ENCODE measurements at regions not wholly inside any gene's neighbourhood (a gene's known extent, or its start where the extent isn't known, plus 50 kb on each side); places are given as distances from the start of the nearest gene placed in this dataset.
"Not testable (repeated sequence)": the region's sequence is repeated elsewhere in the genome, so short reads cannot be mapped to it uniquely, and the experiment has no call there.

GRCh38 chr2:136282251-136282650 lies 164.3 kb upstream of the CXCR4 start:
- no peak for DNase-seq (ENCODE audit: low spot score)

- no peak for DNase-seq (ENCODE audit: low spot score)
Observed at GRCh38 chr2:136281281-136282114, 163.5 kb upstream of the CXCR4 start.

- not testable (repeated sequence) for DNase-seq (ENCODE audit: low spot score)
Observed at GRCh38 chr2:136266346-136266745, 148.4 kb upstream of the CXCR4 start.

- no peak for DNase-seq (ENCODE audit: low spot score)
Observed at GRCh38 chr2:136259551-136259950, 141.6 kb upstream of the CXCR4 start.

GRCh38 chr2:136257893-136258292 lies 139.9 kb upstream of the CXCR4 start:
- no peak for DNase-seq (ENCODE audit: low spot score)

GRCh38 chr2:136255648-136256461 lies 137.9 kb upstream of the CXCR4 start:
- no peak for DNase-seq (ENCODE audit: low spot score)

- DNase-seq (ENCODE audit: low spot score) = no peak
Observed at GRCh38 chr2:136255127-136255526, 137.2 kb upstream of the CXCR4 start.

GRCh38 chr2:136254681-136255080 lies 136.7 kb upstream of the CXCR4 start:
- DNase-seq (ENCODE audit: low spot score) = no peak

- no peak for DNase-seq (ENCODE audit: low spot score)
Observed at GRCh38 chr2:136253288-136254004, 135.5 kb upstream of the CXCR4 start.

GRCh38 chr2:136251885-136252585 lies 134.1 kb upstream of the CXCR4 start:
- DNase-seq (ENCODE audit: low spot score) = no peak

GRCh38 chr2:136251197-136251884 lies 133.4 kb upstream of the CXCR4 start:
- DNase-seq (ENCODE audit: low spot score) = no peak

GRCh38 chr2:136250131-136250530 lies 132.2 kb upstream of the CXCR4 start:
- no peak for DNase-seq (ENCODE audit: low spot score)

- DNase-seq (ENCODE audit: low spot score) = no peak
Observed at GRCh38 chr2:136248907-136249306, 131.0 kb upstream of the CXCR4 start.

- peak; percentile 87 for DNase-seq (ENCODE audit: low spot score)
Observed at GRCh38 chr2:136248242-136248641, 130.3 kb upstream of the CXCR4 start.

GRCh38 chr2:136247204-136247950 lies 129.4 kb upstream of the CXCR4 start:
- DNase-seq (ENCODE audit: low spot score) = no peak

GRCh38 chr2:136246086-136246669 lies 128.2 kb upstream of the CXCR4 start:
- DNase-seq (ENCODE audit: low spot score) = peak; percentile 81

GRCh38 chr2:136245211-136245610 lies 127.3 kb upstream of the CXCR4 start:
- no peak for DNase-seq (ENCODE audit: low spot score)

- DNase-seq (ENCODE audit: low spot score) = no peak
Observed at GRCh38 chr2:136244536-136244885, 126.6 kb upstream of the CXCR4 start.

- no peak for DNase-seq (ENCODE audit: low spot score)
Observed at GRCh38 chr2:136243638-136244535, 125.9 kb upstream of the CXCR4 start.
